Muscle layer of colon (tissue), 2 donors: ENCODE measurements at regions not wholly inside any gene's neighbourhood (a gene's known extent, or its start where the extent isn't known, plus 50 kb on each side); places are given as distances from the start of the nearest gene placed in this dataset.
A peak's percentile ranks its signal among the peaks of the same experiment; 100 is the strongest.

Experiments used
- H3K27ac ChIP-seq: one replicate; pipeline ENCODE4 v1.7.0; 2013; ENCODE audit warnings: low read depth, mild to moderate bottlenecking, low read length, moderate library complexity
- H3K27me3 ChIP-seq, 2 donors: one replicate each; pipeline ENCODE4 v1.7.0; 2013; ENCODE audit warnings: low read length in 2 of 2, mild to moderate bottlenecking in 2 of 2; ENCODE audit not compliant: insufficient read depth in 2 of 2, control insufficient read depth in 1 of 2
- H3K36me3 ChIP-seq: one replicate; pipeline ENCODE4 v1.7.0; 2013; ENCODE audit warnings: mild to moderate bottlenecking, low read length; ENCODE audit not compliant: insufficient read depth
- H3K4me1 ChIP-seq: one replicate; pipeline ENCODE4 v1.7.0; 2013; ENCODE audit warnings: mild to moderate bottlenecking, low read length; ENCODE audit not compliant: insufficient read depth
- H3K4me3 ChIP-seq, 2 donors: one replicate each; pipeline ENCODE4 v1.7.0; 2013; ENCODE audit warnings: low read length in 2 of 2, low read depth in 1 of 2, mild to moderate bottlenecking in 1 of 2, moderate library complexity in 1 of 2
- H3K9ac ChIP-seq: one replicate; pipeline ENCODE4 v1.7.0; 2013; ENCODE audit warnings: low read length
- H3K9me3 ChIP-seq: one replicate; pipeline ENCODE4 v1.7.0; 2013; ENCODE audit warnings: mild to moderate bottlenecking, low read length
- donor health status: abdominal sarcoma.
- donor health status: Adenocarcinoma of cecum.

DNA sequence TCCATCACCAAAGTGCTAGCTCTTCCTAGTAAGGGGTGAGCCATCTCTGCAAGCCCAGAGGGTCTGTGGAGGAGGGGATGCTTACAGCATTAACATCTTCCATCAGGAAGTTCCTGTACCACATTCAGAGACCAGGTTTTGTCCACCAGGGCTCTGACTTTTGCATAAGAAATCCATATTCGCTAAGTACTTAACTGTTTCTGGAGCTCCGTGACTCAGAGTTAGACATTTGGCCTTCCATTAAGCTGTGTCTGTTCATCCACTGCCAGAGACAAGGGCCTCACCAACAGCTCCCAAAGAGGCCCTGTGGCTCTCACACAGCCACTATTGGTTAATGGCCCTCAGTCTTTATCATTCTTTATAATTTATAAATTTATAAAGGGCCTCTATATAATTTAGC lies 144.6 kb downstream of the ADAMTS15 start:
- Histone ChIP-seq H3K27me3 (no peaks in the 10 kb centered on the region), H3K4me3 (no peak overlapping the region), H3K36me3 (no peaks in the 10 kb centered on the region), H3K4me1 (no peaks in the 10 kb centered on the region), H3K27ac (no peak overlapping the region), H3K9me3 (no peaks in the 10 kb centered on the region), H3K9ac (no peak overlapping the region)

DNA sequence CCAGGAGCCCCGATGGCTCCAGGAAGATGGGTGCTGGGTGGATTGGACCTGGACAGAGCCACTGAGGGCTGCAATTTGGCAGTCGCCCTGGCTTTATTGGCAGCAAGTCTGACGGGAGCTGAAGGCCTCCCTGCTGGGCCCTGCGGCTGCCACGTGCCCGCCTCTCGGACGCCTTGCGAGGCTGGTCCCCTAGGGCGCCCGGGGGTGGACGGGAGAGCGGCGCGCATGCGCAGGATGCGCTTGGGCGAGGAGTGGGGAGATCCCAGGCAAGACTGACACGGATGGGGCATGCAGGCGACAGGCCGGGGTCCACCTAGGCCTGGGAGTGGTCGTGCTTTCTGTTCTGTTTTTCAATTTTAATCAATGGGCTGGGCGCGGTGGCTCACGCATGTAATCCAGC lies 150.0 kb downstream of the ADAMTS15 start:
- no peaks in the 10 kb centered on the region for H3K9me3 ChIP-seq
- no peaks in the 10 kb centered on the region for H3K27me3 ChIP-seq
- peaks cover 30% of the 10 kb centered on the region for H3K4me1 ChIP-seq
- H3K4me3 ChIP-seq = no peak overlapping the region
- H3K27ac ChIP-seq = no peak overlapping the region
- no peak overlapping the region for H3K9ac ChIP-seq
- H3K36me3 ChIP-seq = no peaks in the 10 kb centered on the region

DNA sequence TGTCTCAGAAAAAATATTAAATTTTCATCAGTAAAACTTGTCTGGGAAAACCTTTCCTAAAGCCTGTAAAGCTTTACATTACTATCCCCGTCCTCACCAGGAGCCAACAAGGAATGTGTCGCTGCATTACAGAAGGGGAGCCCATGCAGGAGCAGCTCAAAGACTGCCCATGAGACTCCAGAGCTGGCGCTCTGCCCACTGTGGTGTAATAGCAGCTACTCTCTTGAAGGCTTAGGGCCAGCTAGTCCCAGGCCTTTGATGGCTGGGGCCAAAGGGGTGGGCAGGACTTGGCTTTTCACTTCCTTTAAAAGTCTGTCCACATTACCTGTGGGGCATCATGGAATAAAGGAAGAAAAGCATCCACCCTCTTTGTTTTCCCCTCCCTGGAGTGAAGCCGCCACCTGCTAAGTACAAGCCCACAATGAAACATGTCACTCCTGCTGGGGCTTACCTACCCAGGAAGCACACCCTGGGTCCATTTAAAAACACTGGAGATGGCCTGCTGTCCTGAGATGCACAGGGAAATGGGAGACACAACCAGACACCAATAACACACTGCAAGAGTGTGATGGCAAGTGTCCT lies 150.7 kb downstream of the ADAMTS15 start:
- no peak overlapping the region for H3K4me3 ChIP-seq
- H3K27ac ChIP-seq = no peak overlapping the region
- H3K9ac ChIP-seq = no peak overlapping the region
- no peaks in the 10 kb centered on the region for H3K9me3 ChIP-seq
- no peaks in the 10 kb centered on the region for H3K27me3 ChIP-seq
- H3K36me3 ChIP-seq = no peaks in the 10 kb centered on the region
- H3K4me1 ChIP-seq = peaks cover 33% of the 10 kb centered on the region

DNA sequence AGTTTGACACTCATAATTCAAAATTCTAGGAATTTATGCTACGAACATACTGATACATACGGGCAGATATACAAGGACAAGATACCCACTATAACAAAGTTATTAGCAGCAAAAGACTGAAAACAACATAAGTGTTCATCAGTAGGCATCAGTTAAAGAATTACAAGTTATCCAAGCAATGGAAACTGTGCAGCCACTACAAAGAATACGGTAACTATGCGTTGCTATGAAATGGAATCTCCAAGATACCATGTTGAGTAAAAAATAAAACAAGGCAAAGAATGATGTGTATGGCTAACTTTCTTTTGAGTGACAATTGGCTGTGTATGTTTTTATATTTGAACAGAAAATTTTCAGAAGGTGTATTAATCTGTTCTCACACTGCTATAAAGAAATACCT lies 151.7 kb downstream of the ADAMTS15 start:
- H3K36me3 ChIP-seq = no peaks in the 10 kb centered on the region
- no peaks in the 10 kb centered on the region for H3K27me3 ChIP-seq
- H3K9ac ChIP-seq = no peak overlapping the region
- no peak overlapping the region for H3K4me3 ChIP-seq
- peaks cover 42% of the 10 kb centered on the region for H3K4me1 ChIP-seq
- no peaks in the 10 kb centered on the region for H3K9me3 ChIP-seq
- H3K27ac ChIP-seq = no peak overlapping the region

DNA sequence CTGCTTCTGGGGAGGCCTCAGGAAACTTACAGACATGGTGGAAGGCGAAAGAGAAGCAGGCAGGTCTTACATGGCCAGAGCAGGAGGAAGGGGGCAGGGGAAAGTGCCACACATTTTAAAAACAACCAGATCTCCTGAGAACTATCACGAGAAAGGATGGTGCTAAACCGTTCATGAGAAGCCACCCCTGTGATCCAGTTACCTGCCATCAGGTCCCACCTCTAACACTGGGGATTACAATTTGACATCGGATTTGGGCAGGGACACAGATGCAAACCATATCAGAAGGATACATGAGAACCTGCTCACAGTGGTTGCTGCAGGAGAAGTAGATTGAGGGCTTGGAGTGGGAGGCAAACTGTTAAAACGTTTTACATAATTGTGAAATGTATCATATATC lies 152.2 kb downstream of the ADAMTS15 start:
- Histone ChIP-seq H3K9ac (no peak overlapping the region), H3K27ac (no peak overlapping the region), H3K9me3 (no peaks in the 10 kb centered on the region), H3K4me1 (peaks cover 42% of the 10 kb centered on the region), H3K36me3 (no peaks in the 10 kb centered on the region), H3K4me3 (no peak overlapping the region), H3K27me3 (no peaks in the 10 kb centered on the region)

DNA sequence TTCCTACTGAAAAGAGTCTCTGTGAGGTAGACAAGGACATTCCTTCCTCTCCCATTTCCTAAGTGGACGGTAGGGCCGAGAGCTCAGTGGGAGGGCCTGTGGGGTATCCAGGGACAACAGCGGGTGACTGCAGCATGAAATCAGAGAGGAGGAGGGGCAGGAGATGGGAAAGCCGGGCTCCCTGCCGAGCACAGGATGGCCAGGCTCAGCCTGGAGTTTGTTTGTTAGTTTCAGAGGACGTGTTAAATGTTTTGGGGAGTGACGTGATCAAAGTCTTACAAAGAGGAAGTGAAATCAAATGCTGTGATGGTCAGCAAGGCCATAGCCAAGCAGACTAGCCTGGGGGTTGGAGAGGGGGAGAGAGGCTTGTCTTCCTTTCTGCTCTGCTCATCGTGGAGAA lies 152.7 kb downstream of the ADAMTS15 start:
- peak overlapping the region; percentile 71 for H3K27ac ChIP-seq
- H3K9me3 ChIP-seq = no peaks in the 10 kb centered on the region
- H3K36me3 ChIP-seq = no peaks in the 10 kb centered on the region
- H3K4me1 ChIP-seq = peaks cover 42% of the 10 kb centered on the region
- H3K27me3 ChIP-seq = no peaks in the 10 kb centered on the region
- peak overlapping the region in 1 of 2 donors; percentile 9 for H3K4me3 ChIP-seq
- no peak overlapping the region for H3K9ac ChIP-seq

DNA sequence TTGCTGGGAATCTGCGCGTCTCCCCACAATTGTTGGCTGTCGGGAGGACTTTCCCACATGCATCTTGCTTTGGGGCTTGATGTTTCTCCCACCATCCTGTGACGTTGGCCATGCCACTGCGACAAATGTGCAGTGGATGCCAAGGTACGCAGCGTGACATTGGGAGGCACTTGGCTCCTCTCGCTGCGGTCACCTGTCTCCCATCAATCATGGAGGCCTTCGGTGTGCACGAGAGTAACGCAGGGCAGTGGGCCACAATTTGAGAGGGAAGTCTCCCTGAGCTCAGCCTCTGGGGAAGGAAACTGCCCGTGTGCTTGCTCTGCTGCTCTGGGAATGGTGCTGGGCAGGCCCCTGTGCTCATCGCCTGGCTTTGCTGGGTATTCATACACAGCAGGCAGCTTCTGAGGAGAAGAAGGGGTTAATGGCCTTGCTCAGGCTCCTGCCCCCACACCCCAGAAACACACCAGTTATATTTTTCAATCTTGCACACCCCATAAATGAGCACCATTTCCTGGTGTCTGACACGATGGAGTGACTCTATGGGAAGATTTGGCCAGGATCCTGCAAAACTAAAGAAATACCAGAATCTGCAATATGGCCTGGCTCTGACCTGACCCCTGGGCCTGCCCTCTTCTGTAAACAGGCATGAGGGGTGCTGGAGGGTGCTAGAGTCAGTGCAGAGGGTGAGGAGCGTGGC lies 153.5 kb downstream of the ADAMTS15 start:
- no peaks in the 10 kb centered on the region for H3K36me3 ChIP-seq
- H3K9ac ChIP-seq = no peak overlapping the region
- peak overlapping the region; percentile 71 for H3K27ac ChIP-seq
- H3K4me1 ChIP-seq = peaks cover 48% of the 10 kb centered on the region
- no peaks in the 10 kb centered on the region for H3K9me3 ChIP-seq
- H3K4me3 ChIP-seq = peak overlapping the region in 1 of 2 donors; percentile 9
- H3K27me3 ChIP-seq = no peaks in the 10 kb centered on the region

DNA sequence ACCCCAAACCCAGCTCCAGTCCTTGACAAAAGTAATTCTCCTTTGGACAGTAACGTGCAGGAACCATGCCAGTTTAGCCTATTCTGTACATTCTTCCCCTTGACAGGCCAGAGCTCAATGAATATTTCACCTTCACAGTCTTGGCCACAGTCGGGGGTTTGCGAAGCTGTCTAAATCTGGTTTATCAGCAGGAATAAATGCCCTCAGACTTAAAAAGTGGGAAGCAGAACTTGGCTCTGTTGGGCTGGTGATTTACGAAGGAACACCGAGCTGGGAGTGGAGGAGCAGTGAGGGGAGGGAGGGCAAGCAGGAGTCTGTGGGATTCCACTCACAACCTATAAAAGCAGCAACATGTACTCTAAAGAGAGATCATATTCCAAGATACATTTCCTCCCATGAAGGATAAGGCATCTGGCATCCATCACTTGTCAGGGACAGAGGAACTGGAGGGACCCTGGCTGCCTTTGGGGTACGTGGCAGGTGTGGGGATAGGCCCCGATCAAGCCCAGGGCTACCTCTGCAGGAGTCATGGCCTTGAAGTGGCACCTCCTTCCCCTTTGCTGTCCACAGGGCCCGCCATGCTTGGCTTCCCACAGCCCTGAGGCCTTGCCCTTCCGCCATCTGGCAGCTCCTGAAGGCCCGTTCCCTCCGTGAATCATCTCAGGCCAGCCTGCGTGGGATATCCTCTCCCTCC lies 154.3 kb downstream of the ADAMTS15 start:
- Histone ChIP-seq H3K4me3 (no peak overlapping the region), H3K4me1 (peaks cover 57% of the 10 kb centered on the region), H3K9ac (no peak overlapping the region), H3K9me3 (no peaks in the 10 kb centered on the region), H3K27ac (peak overlapping the region; percentile 71), H3K27me3 (no peaks in the 10 kb centered on the region), H3K36me3 (no peaks in the 10 kb centered on the region)

DNA sequence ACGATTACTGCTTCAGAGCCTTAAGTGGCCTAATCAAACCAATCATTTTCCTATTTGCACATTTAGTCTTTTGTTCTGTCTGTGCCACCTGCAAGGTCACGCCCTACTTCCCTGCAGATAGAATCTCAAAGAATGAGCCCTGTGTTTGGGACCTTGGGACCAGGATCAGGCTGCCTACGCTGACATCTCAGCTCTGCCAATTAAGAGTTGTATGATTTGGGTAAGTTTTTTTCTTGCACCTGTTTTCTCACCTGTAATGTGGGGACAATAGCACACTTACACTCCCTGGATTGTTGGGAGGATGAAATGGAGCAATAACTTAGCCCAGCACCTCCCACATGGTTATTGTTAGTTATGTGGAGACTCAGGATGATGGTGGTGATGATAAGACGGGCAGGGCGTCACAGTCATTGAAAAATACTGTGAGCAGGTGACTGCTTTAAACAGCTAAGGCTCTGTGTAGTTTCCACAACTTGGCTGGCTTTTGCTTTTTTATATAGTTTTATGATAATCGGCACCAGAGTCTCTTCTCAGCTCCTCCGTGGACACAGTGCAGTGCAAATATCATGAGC lies 155.0 kb downstream of the ADAMTS15 start:
- Histone ChIP-seq H3K27ac (peak overlapping the region; percentile 71), H3K9ac (no peak overlapping the region), H3K27me3 (no peaks in the 10 kb centered on the region), H3K36me3 (no peaks in the 10 kb centered on the region), H3K4me3 (no peak overlapping the region), H3K4me1 (peaks cover 59% of the 10 kb centered on the region), H3K9me3 (no peaks in the 10 kb centered on the region)

DNA sequence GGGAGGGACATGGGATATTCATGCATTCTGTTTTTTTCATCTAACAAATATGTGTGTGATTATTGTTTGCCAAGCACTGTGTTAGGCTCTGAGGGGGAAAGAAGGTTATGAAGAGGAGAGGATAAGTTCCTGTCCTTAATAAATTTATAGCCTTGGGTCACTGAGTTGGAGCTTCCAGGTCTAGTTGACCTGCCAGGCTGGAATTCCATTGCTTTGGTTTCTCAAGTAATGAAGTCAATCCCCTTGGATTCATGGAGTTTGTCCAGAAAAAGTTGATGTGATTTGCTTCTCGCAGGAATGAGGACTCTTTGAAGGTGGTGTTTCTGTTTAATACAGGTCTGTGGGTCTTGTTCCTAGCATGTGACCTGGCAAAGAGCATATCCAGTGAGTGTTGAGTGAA lies 156.2 kb downstream of the ADAMTS15 start:
- Histone ChIP-seq H3K36me3 (no peaks in the 10 kb centered on the region), H3K4me3 (no peak overlapping the region), H3K27ac (no peak overlapping the region), H3K27me3 (no peaks in the 10 kb centered on the region), H3K9me3 (no peaks in the 10 kb centered on the region), H3K9ac (no peak overlapping the region), H3K4me1 (peaks cover 59% of the 10 kb centered on the region)

DNA sequence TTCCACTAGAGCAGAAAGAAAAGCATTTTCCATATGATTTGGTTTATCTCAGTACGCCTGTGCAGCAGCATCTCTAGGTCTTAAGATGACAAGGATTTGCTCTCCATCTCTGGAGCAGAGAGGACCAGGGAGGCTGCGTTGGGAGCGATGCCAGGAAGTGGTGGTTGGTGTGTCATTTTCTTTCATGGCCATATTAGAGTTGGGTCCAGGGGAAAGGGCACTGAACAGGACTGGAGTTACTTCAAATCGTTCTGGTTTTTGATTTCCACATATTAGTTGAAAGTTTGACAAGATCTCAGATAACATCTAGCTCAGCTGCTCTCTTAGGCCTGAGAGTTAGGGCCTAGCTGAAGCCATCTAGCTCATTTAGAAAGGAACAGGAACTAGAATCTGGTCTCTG lies 157.7 kb downstream of the ADAMTS15 start:
- Histone ChIP-seq H3K4me1 (peaks cover 66% of the 10 kb centered on the region), H3K36me3 (no peaks in the 10 kb centered on the region), H3K27me3 (no peaks in the 10 kb centered on the region), H3K9me3 (no peaks in the 10 kb centered on the region), H3K9ac (no peak overlapping the region), H3K27ac (no peak overlapping the region), H3K4me3 (peak overlapping the region in 1 of 2 donors; percentile 14)
